GM21381 (cell line): ENCODE measurements at regions not wholly inside any gene's neighbourhood (a gene's known extent, or its start where the extent isn't known, plus 50 kb on each side); places are given as distances from the start of the nearest gene placed in this dataset.
"Not testable (repeated sequence)": the region's sequence is repeated elsewhere in the genome, so short reads cannot be mapped to it uniquely, and the experiment has no call there.

ENCODE experiments used
- ATAC-seq: cut with Tn5 transposase; IDR thresholded peaks from one replicate; pipeline ENCODE4 v1.9.1; 2021; ENCODE audit warnings: mild to moderate bottlenecking, moderate library complexity; ENCODE audit not compliant: unreplicated experiment

- ATAC-seq, result no peak
Measured at GRCh38 chr6:155828989-155829388, 373.4 kb upstream of the NOX3 start.

- no peak for ATAC-seq
Measured at GRCh38 chr6:155818698-155819097, 363.1 kb upstream of the NOX3 start.

DNA sequence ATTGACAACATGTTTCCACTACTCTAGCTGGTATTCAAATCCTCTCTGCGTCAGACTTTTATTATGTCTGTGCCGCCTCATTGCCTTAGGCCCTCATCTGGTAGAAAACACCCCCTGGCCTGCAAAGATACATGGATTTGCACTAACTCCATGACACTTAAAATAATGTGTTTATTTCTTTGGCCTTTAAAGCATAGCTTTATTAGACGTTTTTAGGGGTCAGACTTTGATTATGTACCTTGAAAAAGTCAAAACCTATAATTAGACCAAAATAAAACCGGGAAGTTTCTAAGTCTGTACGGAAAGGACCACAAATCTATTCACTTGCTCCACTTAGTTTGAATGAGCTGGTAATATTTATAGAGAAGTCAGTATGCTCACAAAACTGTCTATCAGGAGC is 357.9 kb upstream of the NOX3 start:
- no peak for ATAC-seq

- no peak for ATAC-seq
Measured at GRCh38 chr6:155807243-155807642, 351.6 kb upstream of the NOX3 start.

DNA sequence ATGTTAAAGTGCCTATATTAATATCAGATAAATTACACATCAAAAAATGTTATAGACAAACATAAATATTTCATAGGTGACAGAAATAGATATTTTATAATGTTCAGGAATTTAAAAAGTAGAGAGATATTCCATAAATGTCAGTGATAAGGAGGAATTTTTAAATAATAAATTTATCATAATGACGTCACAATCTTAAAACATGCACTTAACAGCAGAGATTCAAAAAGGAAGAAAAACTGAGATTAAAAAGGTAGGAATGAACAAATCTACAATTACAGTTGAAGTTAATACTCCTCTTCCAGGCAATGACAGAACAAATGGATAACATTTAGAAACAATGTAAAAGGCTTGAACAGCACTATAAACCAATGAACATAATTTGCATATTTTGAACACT is 345.4 kb upstream of the NOX3 start:
- ATAC-seq, result no peak

DNA sequence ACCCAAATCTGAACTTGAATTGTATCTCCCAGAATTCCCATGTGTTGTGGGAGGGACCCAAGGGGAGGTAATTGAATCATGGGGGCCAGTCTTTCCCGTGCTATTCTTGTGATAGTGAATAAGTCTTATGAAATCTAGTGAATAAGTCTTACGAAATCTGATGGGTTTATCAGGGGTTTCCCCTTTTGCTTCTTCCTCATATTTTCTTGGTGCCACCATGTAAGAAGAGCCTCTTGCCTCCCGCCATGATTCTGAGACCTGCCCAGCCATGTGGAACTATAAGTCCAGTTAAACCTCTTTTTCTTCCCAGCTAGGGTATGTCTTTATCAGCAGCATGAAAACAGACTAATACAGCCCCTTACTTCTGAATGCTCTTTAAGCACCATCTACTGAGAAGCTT is 343.2 kb upstream of the NOX3 start:
- not testable (repeated sequence) for ATAC-seq

GRCh38 chr6:155795173-155795796 is 339.6 kb upstream of the NOX3 start:
- ATAC-seq, result no peak

- no peak for ATAC-seq
Measured at GRCh38 chr6:155791891-155792290, 336.3 kb upstream of the NOX3 start.

DNA sequence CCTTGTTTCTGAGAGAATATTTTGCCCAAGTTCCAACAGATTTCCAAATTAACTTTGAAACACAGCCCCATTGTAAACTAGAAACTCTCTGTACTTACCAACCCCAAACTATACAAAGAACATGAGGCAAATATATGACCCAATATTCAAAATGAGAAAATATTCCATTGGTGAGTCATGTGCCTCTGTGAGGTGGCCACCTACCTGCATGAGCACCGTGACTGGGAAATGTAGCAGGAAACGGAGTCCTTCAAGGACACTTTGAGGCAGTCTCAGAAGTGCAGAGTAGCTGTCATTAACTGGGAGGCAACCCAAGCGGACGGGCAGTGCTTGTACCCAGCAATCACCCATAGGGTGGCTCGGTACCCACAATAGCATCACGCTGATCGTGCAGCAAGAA is 335.5 kb upstream of the NOX3 start:
- ATAC-seq, result no peak

GRCh38 chr6:155787168-155787567 is 331.5 kb upstream of the NOX3 start:
- no peak for ATAC-seq

DNA sequence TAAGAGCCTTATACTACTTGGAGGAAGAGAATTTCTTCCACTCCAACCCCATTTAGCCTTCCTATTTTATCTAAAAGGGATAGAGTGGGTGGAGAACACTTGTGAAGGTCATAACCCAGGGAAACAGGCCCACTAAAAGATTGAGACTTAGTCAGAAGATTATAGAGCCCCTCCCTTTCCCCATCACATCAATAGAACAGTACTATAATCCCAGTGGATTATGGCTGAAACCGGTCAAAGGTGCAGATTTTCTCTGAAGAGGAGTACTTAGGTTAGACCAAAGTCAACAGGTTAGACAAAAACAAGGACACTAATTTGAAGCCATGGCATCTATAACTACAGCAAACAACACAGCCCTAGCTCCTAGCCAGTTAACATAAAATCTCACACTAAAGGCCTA is 330.9 kb upstream of the NOX3 start:
- ATAC-seq, result no peak

- ATAC-seq, result no peak
Measured at GRCh38 chr6:155782739-155783459, 327.3 kb upstream of the NOX3 start.

GRCh38 chr6:155782320-155782731 is 326.7 kb upstream of the NOX3 start:
- ATAC-seq, result no peak

DNA sequence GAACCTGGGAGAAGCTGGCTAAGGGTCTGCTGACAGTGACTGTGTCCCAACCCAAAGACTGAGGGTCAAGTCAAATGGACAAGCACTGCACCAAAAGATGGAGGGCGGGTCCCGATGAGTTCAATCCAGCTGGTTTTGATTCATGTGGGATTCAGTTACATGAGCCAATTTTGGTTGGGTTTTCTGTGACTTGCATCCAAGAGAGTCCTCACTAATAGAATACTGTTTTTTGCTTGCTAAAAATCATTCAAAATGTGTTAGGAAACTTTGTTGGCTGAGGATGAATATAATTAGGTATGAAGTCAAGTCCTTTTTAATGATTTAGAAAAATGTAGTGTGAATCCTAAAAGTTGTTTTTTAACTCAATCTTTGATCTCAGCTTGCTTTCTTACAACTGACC is 323.8 kb upstream of the NOX3 start:
- no peak for ATAC-seq

- no peak for ATAC-seq
Measured at GRCh38 chr6:155778336-155778735, 322.7 kb upstream of the NOX3 start.

DNA sequence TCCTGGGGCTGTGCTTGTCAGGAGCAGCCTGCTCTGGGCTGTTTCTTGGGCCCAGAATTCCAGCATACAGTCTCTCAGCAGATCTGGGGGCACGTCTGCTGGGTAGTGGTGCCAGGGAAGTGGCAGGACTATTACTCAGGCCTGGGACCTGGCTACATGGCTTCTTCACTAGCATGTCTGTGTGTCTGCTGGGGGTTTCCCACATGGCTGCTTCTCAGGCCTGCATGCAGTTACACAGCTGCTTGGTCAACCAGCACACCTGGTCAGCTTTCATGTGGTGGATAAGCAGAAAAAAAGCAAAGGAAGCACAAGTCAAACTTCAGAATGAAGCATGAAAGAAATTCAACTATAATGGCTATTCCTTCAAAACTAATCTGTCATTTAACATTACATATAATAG is 316.2 kb upstream of the NOX3 start:
- no peak for ATAC-seq

DNA sequence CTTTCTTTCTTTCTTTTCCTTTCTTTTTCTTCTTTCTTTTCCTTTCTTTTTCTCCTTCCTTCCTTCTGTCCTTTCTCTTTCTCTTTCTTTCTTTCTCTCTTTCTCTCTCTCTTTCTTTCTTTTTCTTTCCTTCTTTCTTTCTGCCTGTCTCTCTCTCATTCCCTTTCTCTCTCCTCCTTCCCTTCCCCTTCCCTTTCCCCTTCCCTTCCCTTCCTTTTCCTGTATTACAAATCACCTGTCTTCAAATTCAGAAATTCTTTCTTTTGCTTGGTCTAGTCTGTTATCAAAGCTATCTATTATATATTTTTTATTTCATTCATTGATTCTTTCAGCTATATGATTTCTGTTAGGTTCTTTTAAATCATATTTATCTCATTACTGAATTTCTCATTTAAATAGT is 315.2 kb upstream of the NOX3 start:
- no peak for ATAC-seq

GRCh38 chr6:155770313-155770712 is 314.7 kb upstream of the NOX3 start:
- no peak for ATAC-seq

DNA sequence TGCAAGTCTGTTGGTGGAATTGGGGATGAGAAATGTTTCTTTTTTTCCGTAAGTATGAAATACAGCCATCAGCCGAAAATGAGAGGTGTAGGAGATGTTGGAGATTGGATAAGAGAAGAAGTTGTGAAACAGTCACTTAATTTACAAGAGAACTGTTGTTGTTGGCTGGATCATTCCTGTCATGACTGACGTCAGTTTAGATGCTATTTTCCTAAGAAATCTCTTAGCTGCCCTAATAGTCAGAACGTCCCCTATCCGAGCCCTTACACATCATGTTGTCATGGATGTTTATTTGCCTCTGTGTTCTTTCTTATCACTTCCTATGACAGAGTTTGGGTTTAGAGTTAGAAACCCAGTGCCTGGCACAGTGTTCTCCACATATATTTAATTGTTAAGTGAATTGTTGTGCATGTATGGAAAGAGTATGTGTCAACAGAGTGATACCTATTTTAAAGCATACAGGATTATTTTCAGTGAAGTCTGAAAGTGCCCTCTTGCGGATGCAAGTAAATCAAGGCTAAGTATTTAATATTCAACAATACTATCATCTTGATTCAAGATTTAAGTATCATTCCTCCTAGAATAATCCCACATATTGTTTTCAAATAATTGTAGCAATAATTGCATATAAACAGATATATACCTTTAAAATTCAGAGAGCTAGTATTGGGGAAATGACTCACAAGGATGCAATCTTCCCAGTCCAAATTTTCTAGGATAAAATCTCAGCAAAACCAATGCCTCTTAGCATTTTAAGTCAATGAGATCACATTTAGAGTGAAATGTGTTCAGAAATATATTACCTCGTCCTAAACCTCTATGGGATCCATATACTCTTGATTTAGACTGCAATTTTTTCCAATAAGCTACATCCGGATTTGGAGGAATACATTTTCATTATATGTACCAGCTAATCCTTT is 309.9 kb upstream of the NOX3 start:
- ATAC-seq, result no peak

- ATAC-seq, result no peak
Measured at GRCh38 chr6:155762649-155763048, 307.0 kb upstream of the NOX3 start.

GRCh38 chr6:155755452-155755851 is 299.8 kb upstream of the NOX3 start:
- no peak for ATAC-seq

- not testable (repeated sequence) for ATAC-seq
Measured at GRCh38 chr6:155748778-155749177, 293.1 kb upstream of the NOX3 start.
